Natural killer cell treated with Interleukin-12 subunit alpha and Interleukin-12 subunit beta and Interleukin-15 and Interleukin-18, amount 100 ng/mL, for 72 hours (primary cell): ENCODE measurements at regions not wholly inside any gene's neighbourhood (a gene's known extent, or its start where the extent isn't known, plus 50 kb on each side); places are given as distances from the start of the nearest gene placed in this dataset.
"Not testable (repeated sequence)": the region's sequence is repeated elsewhere in the genome, so short reads cannot be mapped to it uniquely, and the experiment has no call there.

ENCODE experiments used
- ATAC-seq, 2 donors: fragments of 150-1000 bp; cut with Tn5 transposase in 1 of 2; sonication (Bioruptor Pico), chemical (Tn5 transposase) in 1 of 2; 2 replicates each; pipeline ENCODE4 v1.10.0; 2021
- DNase-seq: peaks from one replicate; pipeline ENCODE4 v3.0.0; 2022; ENCODE audit warnings: low spot score
- H3K27ac Mint-ChIP-seq, 2 donors: 1 replicate in 1 of 2; 2 replicates in 1 of 2; pipeline ENCODE4 v1.8.0; 2022; ENCODE audit warnings: mixed read lengths in 2 of 2, mild to moderate bottlenecking in 1 of 2, moderate library complexity in 1 of 2
- H3K27me3 Mint-ChIP-seq, 2 donors: 1 replicate in 1 of 2; 2 replicates in 1 of 2; pipeline ENCODE4 v1.8.0; 2022; ENCODE audit warnings: mixed read lengths in 2 of 2
- H3K36me3 Mint-ChIP-seq: one replicate; pipeline ENCODE4 v1.8.0; 2022; ENCODE audit warnings: mixed read lengths
- H3K4me1 Mint-ChIP-seq, 2 donors: 1 replicate in 1 of 2; 2 replicates in 1 of 2; pipeline ENCODE4 v1.8.0; 2022; ENCODE audit warnings: low read depth in 2 of 2, mixed read lengths in 2 of 2, mild to moderate bottlenecking in 1 of 2
- H3K4me3 Mint-ChIP-seq: one replicate; pipeline ENCODE4 v1.8.0; 2022; ENCODE audit warnings: mixed read lengths
- H3K9me3 Mint-ChIP-seq: 2 replicates; pipeline ENCODE4 v1.8.0; 2022; ENCODE audit warnings: mixed read lengths

DNA sequence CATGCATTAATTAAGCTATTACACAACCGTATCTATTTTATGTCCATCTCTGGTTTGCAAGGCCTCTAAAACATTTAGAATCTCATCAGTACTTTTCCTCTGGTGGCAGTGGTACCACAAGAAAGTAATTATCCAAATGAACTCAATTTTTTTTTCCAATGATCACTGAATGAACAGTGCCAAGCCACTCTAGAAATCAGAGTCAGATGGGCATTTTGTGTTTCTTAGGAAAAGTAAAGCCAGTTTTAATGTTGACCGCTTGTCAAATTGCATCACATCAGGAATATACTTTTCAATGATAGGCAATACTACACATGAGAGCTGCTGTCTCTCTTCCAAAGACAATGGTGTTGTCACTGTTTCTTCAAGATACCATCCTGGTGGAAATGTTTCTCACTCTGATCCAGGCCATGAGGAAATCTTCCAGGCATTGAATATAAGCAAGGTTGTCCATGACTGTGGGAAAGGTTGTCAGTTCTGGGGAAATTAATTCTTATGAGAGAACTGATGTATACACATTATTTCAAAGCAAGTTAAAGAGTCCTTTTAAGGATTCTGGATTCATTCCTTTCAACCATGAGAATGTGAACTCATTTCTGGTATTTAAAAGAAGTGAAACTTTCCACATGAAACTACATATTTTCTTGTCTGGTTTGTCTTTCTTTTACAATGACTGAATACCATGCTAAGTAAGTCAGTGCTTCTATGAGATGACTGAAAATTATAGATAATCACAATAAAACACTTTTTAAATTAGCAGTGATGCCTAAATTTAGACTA, 108.8 kb upstream of the TCF21 start:
- Mint-ChIP-seq H3K27me3 (peaks cover 0 to 3% of the 10 kb centered on the region in 2 donors), H3K4me1 (no peaks in the 10 kb centered on the region), H3K27ac (no peak overlapping the region), H3K36me3 (no peaks in the 10 kb centered on the region), H3K4me3 (no peak overlapping the region), H3K9me3 (peaks cover 9% of the 10 kb centered on the region)
- DNase-seq, result no peak
- no peak for ATAC-seq

DNA sequence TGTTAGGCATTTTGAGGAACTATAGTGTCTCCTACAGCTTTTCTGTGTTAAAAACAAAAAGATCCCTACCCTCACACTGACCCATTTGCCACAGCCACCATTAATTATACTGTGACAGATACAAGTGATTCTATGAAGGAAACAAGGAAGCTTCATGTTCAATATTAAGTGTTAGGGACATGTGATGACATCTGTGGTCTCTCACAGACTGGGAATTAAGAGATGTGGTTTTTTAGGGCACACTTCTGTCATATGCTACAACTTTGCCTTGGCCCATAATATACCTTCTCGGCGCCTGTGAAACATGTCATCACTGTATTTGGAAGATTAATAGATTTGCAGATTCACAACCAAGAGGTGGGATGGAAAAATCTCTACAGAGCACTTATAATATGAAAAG, 102.9 kb upstream of the TCF21 start:
- Mint-ChIP-seq H3K4me1 (no peaks in the 10 kb centered on the region), H3K27me3 (peaks cover 3 to 10% of the 10 kb centered on the region in 2 donors), H3K36me3 (no peaks in the 10 kb centered on the region), H3K27ac (no peak overlapping the region), H3K4me3 (no peak overlapping the region), H3K9me3 (peaks cover 2% of the 10 kb centered on the region)
- no peak for DNase-seq
- ATAC-seq, result no peak

DNA sequence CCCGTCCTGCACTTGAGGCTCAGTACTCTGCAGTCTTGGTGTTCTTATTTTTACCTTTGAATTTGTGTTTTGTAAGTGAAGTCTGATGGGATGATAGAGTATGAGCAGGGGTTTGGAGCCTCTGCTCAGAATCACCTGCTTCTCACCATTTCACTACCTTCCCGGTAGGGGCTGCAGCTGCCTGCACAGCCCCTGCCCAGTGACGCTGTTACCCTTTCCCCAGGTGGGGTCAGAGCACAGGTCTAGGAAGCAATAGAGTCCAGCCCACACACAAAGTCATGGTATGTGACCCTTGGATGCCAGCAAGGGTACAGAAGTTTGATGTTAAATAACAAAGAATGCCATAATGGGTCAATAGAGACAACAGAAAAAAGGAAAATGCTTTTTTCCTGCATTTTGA, 101.8 kb upstream of the TCF21 start:
- ATAC-seq (no peak), DNase-seq (no peak)
- H3K4me3 Mint-ChIP-seq, result no peak overlapping the region
- H3K27ac Mint-ChIP-seq, result no peak overlapping the region
- H3K36me3 Mint-ChIP-seq, result no peaks in the 10 kb centered on the region
- H3K27me3 Mint-ChIP-seq, result peaks cover 3 to 10% of the 10 kb centered on the region in 2 donors
- no peaks in the 10 kb centered on the region for H3K4me1 Mint-ChIP-seq
- H3K9me3 Mint-ChIP-seq, result peaks cover 2% of the 10 kb centered on the region

DNA sequence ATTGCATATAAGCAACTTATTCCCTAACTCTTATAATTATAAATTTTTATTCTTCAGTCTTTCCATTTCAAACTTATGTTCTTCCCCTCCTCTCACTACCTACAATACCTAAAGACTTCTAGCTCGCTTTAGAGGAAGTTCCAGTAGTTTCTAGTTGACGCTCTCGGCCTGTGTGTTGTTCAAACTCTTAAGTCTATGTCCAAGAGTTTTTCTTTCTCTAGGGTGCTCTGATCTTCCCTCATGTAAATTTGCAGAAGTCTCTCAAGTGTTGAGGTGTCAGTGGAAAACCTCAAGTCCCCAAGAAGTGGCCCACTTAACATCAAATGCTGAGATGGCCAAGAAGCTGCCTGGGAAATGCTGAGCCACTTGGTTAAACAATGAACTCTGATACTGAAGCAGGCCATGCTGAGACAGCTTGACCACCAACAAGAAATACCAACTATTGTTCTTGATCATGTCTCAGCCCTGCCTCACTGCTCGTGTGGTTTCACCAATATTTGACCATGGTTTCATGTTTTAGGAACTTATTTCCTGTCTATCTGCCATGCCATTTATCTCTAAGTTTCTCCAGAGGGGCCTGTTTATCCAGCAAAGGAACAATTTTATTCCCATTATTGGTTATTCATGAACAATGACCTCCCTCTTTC, 100.9 kb upstream of the TCF21 start:
- H3K27ac Mint-ChIP-seq, result no peak overlapping the region
- peaks cover 2% of the 10 kb centered on the region for H3K9me3 Mint-ChIP-seq
- H3K4me3 Mint-ChIP-seq, result no peak overlapping the region
- H3K27me3 Mint-ChIP-seq, result peaks cover 3 to 10% of the 10 kb centered on the region in 2 donors
- DNase-seq (no peak), ATAC-seq (no peak)
- H3K36me3 Mint-ChIP-seq, result no peaks in the 10 kb centered on the region
- no peaks in the 10 kb centered on the region for H3K4me1 Mint-ChIP-seq

DNA sequence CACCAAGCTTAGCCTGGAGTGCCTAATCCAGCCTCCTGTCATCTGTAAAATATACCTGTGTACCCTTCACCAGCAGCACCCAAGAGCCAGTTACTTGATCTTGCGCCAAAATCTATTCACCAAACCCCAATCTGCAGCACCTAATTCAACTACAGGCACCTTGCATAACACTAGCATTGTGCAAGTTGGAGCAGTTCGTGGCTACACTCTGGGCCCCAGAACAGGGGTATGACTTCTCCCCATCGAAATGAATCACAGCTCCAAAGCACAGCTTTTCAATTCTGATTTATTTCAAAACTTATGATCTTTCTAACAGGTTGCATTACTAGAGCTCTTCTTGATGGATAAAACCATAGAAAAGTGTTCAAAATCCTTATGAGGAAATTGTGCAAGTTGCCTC, 100.4 kb upstream of the TCF21 start:
- DNase-seq (no peak), ATAC-seq (no peak)
- Mint-ChIP-seq H3K4me3 (no peak overlapping the region), H3K27me3 (peaks cover 3 to 10% of the 10 kb centered on the region in 2 donors), H3K27ac (no peak overlapping the region), H3K9me3 (peaks cover 2% of the 10 kb centered on the region), H3K36me3 (no peaks in the 10 kb centered on the region), H3K4me1 (no peaks in the 10 kb centered on the region)

DNA sequence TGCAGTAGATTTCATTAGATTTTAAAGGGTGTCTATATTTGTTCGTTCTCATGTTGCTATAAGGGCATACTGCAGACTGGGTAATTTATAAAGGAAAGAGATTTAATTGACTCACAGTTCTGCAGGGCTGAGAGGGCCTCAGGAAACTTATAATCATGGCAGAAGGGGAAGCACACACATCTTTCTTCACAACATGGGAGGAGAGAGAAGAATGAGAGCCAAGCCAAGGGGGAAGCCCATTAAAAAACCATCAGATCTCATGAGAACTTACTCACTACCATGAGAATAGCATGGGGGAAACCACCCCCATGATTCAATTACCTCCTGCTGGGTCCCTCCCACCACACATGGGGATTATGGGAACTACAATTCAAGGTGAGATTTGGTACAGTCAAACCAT, 99.5 kb upstream of the TCF21 start:
- H3K27me3 Mint-ChIP-seq, result peaks cover 3 to 10% of the 10 kb centered on the region in 2 donors
- not testable (repeated sequence) for H3K4me1 Mint-ChIP-seq, H3K36me3 Mint-ChIP-seq, H3K9me3 Mint-ChIP-seq, H3K4me3 Mint-ChIP-seq, DNase-seq, ATAC-seq, H3K27ac Mint-ChIP-seq

DNA sequence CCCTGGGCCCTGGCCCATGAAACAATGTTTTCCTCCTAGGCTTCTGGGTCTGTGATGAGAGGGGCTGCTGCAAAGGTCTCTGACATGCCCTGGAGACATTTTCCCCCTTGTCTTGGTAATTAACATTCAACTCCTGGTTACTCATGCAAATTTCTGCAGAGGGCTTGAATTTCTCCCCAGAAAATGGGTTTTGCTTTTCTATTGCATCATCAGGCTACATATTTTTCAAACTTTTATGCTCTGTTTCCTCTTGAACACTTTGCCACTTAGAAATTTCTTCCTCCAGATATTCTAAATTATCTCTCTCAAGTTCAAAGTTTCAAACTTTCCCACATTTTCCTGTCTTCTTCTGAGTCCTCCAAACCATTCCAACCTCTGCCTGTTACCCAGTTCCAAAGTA, 98.2 kb upstream of the TCF21 start:
- H3K4me3 Mint-ChIP-seq, ATAC-seq, H3K9me3 Mint-ChIP-seq, DNase-seq, H3K4me1 Mint-ChIP-seq, H3K27ac Mint-ChIP-seq, H3K36me3 Mint-ChIP-seq: not testable (repeated sequence)
- H3K27me3 Mint-ChIP-seq, result peaks cover 0 to 10% of the 10 kb centered on the region in 2 donors

DNA sequence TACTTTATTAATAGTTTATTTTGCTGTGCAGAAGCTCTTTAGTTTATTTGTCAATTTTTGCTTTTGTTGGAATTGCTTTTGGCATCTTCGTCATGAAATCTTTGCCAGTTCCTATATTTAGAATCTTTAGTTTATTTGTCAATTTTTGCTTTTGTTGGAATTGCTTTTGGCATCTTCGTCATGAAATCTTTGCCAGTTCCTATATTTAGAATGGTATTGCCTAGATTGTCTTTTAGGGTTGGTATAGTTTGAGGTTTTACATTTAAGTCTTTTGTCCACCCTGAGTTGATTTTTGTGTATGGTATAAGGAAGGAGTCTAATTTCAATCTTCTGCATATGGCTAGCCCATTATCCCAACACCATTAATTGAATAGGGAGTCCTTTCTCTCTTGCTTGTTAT, 93.9 kb upstream of the TCF21 start:
- H3K9me3 Mint-ChIP-seq, result peaks cover 16% of the 10 kb centered on the region
- H3K4me3 Mint-ChIP-seq, DNase-seq, H3K27ac Mint-ChIP-seq, H3K27me3 Mint-ChIP-seq, H3K4me1 Mint-ChIP-seq, ATAC-seq, H3K36me3 Mint-ChIP-seq: not testable (repeated sequence)

DNA sequence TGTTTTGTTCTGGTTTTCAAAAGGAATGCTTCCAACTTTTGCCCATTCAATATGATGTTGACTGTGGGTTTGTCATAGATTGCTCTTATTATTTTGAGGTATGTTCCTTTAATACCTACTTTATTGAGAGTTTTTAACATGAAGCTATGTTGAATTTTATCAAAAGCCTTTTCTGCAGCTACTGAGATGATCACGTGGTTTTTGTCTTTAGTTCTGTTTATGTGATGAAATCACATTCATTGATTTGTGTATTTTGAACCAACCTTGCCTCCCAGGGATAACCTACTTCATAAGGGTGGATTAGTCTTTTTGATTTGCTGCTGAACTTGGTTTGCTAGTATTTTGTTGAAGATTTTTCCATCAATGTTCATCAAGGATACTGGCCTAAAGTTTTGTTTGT, 92.7 kb upstream of the TCF21 start:
- DNase-seq, result no peak
- peaks cover 7% of the 10 kb centered on the region for H3K36me3 Mint-ChIP-seq
- no peak overlapping the region for H3K4me3 Mint-ChIP-seq
- no peak overlapping the region for H3K27ac Mint-ChIP-seq
- no peaks in the 10 kb centered on the region for H3K4me1 Mint-ChIP-seq
- peaks cover 0 to 8% of the 10 kb centered on the region in 2 donors for H3K27me3 Mint-ChIP-seq
- ATAC-seq, result no peak
- H3K9me3 Mint-ChIP-seq, result peaks cover 16% of the 10 kb centered on the region

DNA sequence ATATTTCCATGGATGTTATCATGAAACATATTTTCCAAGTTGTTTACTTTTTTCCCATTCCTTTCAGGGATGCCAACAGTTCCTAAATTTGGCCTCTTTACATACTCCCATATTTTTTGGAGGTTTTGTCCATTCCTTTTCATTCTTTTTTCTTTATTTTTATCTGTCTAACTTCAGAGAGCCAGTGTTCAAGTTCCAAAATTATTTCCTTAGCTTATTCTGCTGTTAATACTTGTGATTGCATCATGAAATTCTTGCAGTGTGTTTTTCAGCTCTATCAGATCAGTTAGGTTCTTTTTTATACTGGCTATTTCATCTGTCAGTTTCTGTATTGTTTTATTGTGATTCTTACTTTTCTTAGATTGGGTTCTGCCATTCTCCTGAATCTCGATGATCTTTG, 89.9 kb upstream of the TCF21 start:
- H3K4me3 Mint-ChIP-seq, result no peak overlapping the region
- H3K27ac Mint-ChIP-seq, result no peak overlapping the region
- H3K36me3 Mint-ChIP-seq, result peaks cover 7% of the 10 kb centered on the region
- DNase-seq (no peak), ATAC-seq (no peak)
- peaks cover 16% of the 10 kb centered on the region for H3K9me3 Mint-ChIP-seq
- H3K27me3 Mint-ChIP-seq, result peaks cover 0 to 8% of the 10 kb centered on the region in 2 donors
- H3K4me1 Mint-ChIP-seq, result no peaks in the 10 kb centered on the region

DNA sequence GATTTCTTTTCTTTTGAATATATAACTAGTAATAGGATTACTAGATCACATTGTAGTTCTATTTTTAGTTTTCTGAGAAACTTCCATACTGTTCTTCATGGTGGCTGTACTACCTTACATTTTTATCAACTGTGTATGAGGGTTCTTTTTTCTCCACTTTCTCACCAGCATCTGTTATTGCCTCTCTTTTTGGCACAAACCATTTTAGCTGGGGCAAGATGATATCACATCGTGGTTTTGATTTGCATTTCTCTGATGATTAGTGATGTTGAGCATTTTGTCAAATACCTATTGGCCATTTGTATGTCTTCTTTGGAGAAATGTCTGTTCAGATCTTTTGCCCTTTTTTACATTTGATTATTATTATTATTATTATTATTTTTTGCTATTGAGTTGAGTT, 86.1 kb upstream of the TCF21 start:
- no peak for ATAC-seq
- no peak for DNase-seq
- peaks cover 6 to 21% of the 10 kb centered on the region in 2 donors for H3K27me3 Mint-ChIP-seq
- H3K36me3 Mint-ChIP-seq, result no peaks in the 10 kb centered on the region
- no peak overlapping the region for H3K4me3 Mint-ChIP-seq
- H3K4me1 Mint-ChIP-seq, result no peaks in the 10 kb centered on the region
- H3K27ac Mint-ChIP-seq, result no peak overlapping the region
- peaks cover 19% of the 10 kb centered on the region for H3K9me3 Mint-ChIP-seq

DNA sequence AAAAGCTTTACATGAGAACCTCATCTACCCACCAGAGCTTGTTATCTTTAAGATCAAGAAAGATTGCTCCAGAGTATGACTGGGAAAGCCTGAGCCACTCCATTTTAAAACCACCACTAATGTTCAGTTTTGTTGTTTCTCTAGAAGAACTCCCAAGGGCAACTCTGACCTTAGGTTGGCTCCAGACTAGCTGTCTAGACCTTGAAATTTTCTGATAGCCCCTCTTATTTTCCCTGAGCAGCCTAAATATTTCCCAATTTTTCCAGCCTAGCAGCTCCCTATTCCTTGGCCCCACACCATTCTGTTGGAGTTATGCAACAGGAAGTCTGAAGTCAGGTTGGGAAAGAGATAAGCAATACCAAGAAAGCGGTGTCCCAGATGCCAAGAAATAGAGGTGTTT, 84.6 kb upstream of the TCF21 start:
- Mint-ChIP-seq H3K36me3 (no peaks in the 10 kb centered on the region), H3K9me3 (peaks cover 14% of the 10 kb centered on the region), H3K4me3 (no peak overlapping the region), H3K27ac (no peak overlapping the region), H3K27me3 (peaks cover 6 to 28% of the 10 kb centered on the region in 2 donors), H3K4me1 (no peaks in the 10 kb centered on the region)
- DNase-seq (no peak), ATAC-seq (no peak)

DNA sequence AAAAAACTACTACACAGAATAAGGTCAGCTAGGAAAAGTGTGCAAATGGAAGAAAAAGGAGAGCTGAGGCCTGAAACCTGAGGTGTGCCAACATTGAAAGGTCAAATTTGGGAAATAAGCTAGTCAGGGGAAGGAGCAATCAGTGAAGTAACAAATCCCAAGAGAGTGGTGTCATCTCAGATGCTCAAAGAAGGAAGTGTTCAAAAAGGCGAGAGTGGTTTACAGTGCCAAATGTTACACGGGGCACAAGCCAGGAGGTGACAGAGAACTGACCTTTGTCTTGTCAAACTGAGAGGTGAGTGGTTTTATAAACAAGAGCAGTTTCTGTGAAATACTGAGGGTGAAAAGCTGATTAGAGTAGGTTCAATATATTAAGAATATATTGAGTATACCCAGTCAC, 83.0 kb upstream of the TCF21 start:
- no peaks in the 10 kb centered on the region for H3K36me3 Mint-ChIP-seq
- no peak overlapping the region for H3K4me3 Mint-ChIP-seq
- no peak for DNase-seq
- peaks cover 13% of the 10 kb centered on the region for H3K9me3 Mint-ChIP-seq
- no peak overlapping the region for H3K27ac Mint-ChIP-seq
- H3K4me1 Mint-ChIP-seq, result no peaks in the 10 kb centered on the region
- H3K27me3 Mint-ChIP-seq, result peaks cover 6 to 30% of the 10 kb centered on the region in 2 donors
- no peak for ATAC-seq

DNA sequence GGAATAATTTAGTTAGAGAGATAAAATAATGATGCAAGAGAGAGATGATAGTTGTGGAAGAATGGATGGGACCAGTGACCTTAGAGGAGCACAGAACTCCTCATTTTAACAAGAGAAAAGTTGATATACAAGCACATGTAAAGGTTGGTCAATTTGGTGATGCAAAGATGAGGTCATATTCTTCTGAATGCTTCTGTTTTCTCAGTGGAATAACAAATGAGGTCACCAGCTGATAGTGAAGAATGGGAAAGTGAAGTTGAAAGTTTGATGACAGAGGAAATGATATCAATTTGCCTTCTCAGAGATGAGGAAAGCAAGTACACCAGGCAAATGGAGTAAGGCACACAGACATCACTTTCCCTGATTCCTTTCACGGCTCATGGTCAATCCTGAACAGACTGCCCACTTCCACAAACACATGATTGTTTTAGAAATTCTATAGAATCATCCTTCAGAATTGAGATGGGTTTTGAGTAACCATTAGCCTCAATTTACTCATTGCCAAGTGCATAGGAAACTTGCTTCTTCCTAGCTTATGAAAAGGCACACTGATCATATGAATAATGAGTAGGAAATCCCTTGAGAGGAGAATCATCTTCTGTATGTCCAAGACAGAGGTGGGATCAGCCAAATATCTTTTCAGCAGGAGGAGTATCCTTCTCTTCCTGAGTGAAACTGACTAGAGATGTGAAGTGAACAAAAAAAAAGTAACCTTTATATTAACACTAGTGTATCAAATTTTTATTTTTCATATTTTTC, 82.4 kb upstream of the TCF21 start:
- H3K36me3 Mint-ChIP-seq, result no peaks in the 10 kb centered on the region
- H3K4me3 Mint-ChIP-seq, result no peak overlapping the region
- H3K27me3 Mint-ChIP-seq, result peaks cover 6 to 36% of the 10 kb centered on the region in 2 donors
- DNase-seq (no peak), ATAC-seq (no peak)
- no peak overlapping the region for H3K27ac Mint-ChIP-seq
- H3K4me1 Mint-ChIP-seq, result no peaks in the 10 kb centered on the region
- peaks cover 13% of the 10 kb centered on the region for H3K9me3 Mint-ChIP-seq
